ENCODE measurements at regions not wholly inside any gene's neighbourhood (a gene's known extent, or its start where the extent isn't known, plus 50 kb on each side); places are given as distances from the start of the nearest gene placed in this dataset.

- TF ChIP-seq, protein P1, sequence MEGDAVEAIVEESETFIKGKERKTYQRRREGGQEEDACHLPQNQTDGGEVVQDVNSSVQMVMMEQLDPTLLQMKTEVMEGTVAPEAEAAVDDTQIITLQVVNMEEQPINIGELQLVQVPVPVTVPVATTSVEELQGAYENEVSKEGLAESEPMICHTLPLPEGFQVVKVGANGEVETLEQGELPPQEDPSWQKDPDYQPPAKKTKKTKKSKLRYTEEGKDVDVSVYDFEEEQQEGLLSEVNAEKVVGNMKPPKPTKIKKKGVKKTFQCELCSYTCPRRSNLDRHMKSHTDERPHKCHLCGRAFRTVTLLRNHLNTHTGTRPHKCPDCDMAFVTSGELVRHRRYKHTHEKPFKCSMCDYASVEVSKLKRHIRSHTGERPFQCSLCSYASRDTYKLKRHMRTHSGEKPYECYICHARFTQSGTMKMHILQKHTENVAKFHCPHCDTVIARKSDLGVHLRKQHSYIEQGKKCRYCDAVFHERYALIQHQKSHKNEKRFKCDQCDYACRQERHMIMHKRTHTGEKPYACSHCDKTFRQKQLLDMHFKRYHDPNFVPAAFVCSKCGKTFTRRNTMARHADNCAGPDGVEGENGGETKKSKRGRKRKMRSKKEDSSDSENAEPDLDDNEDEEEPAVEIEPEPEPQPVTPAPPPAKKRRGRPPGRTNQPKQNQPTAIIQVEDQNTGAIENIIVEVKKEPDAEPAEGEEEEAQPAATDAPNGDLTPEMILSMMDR (IDR thresholded peaks at IDR 0.05): peak in 2 of 6 experiments; percentile 32 to 37
- TF ChIP-seq POLR2A (IDR thresholded peaks at IDR 0.05): peak in 1 of 2 donors; percentile 19
These were observed 61.1 kb upstream of the CIBAR2 start for GRCh38 chr16:85173146-85173980.
